Gastrocnemius medialis (tissue), 4 donors: ENCODE measurements at regions not wholly inside any gene's neighbourhood (a gene's known extent, or its start where the extent isn't known, plus 50 kb on each side); places are given as distances from the start of the nearest gene placed in this dataset.

Source experiments
- CTCF ChIP-seq, 5 experiments: fragments of 450-650 bp in 3 of 5; fragments of 200-600 bp in 2 of 5; sonication (generic) in 2 of 5; IDR thresholded peaks in 4 of 5; conservative IDR thresholded peaks in 1 of 5; 1 replicate in 4 of 5; 2 replicates in 1 of 5; pipeline ENCODE4 v1.5.1; 2016 to 2019; ENCODE audit warnings: antibody characterized with exemption in 5 of 5, mild to moderate bottlenecking in 3 of 5, moderate library complexity in 3 of 5
- POLR2A ChIP-seq, 2 donors: fragments of 450-650 bp; IDR thresholded peaks; one replicate each; pipeline ENCODE4 v1.6.1; 2017; ENCODE audit warnings: antibody characterized with exemption in 2 of 2, mild to moderate bottlenecking in 2 of 2, moderate library complexity in 2 of 2

- TF ChIP-seq CTCF (IDR thresholded peaks at IDR 0.05 in 4 of 5, conservative IDR thresholded peaks at IDR 0.05 in 1 of 5) (no peak), POLR2A (IDR thresholded peaks at IDR 0.05) (no peak)
Measured at GRCh38 chr15:66646799-66647198, 55.2 kb upstream of the SMAD6 start.
